Endodermal cell (in vitro differentiated cells): ENCODE measurements at regions not wholly inside any gene's neighbourhood (a gene's known extent, or its start where the extent isn't known, plus 50 kb on each side); places are given as distances from the start of the nearest gene placed in this dataset.

Experiments
- DNase-seq: peaks from one replicate; pipeline ENCODE4 v3.0.0-alpha.2; 2017
- H3K27ac ChIP-seq: 2 replicates; pipeline ENCODE4 v1.5.1; 2013; ENCODE audit warnings: mild to moderate bottlenecking, low read depth, low read length, moderate library complexity
- H3K27me3 ChIP-seq: 2 replicates; pipeline ENCODE4 v1.6.1; 2013; ENCODE audit warnings: mild to moderate bottlenecking, low read length, moderate library complexity; ENCODE audit not compliant: insufficient read depth, control insufficient read depth, poor library complexity, severe bottlenecking
- H3K36me3 ChIP-seq: 2 replicates; pipeline ENCODE4 v1.7.0; 2013; ENCODE audit warnings: mild to moderate bottlenecking, low read length, moderate library complexity; ENCODE audit not compliant: control insufficient read depth, insufficient read depth
- H3K4me1 ChIP-seq: one replicate; pipeline ENCODE4 v1.7.0; 2013; ENCODE audit warnings: low read length; ENCODE audit not compliant: control insufficient read depth, insufficient read depth
- H3K4me3 ChIP-seq: 2 replicates; pipeline ENCODE4 v1.5.1; 2013; ENCODE audit warnings: mild to moderate bottlenecking, low read length, moderate library complexity
- H3K9ac ChIP-seq: 2 replicates; pipeline ENCODE4 v1.6.1; 2013; ENCODE audit warnings: mild to moderate bottlenecking, low read length, moderate library complexity; ENCODE audit not compliant: poor library complexity, severe bottlenecking; ENCODE audit errors: extremely low read depth
- H3K9me3 ChIP-seq: 2 replicates; pipeline ENCODE4 v1.6.1; 2013; ENCODE audit warnings: mild to moderate bottlenecking, low read length, moderate library complexity; ENCODE audit not compliant: control insufficient read depth
- H3K27ac Mint-ChIP-seq: 2 replicates; pipeline ENCODE4 v1.8.0; 2020; ENCODE audit warnings: mixed read lengths
- H3K27me3 Mint-ChIP-seq: 2 replicates; pipeline ENCODE4 v1.8.0; 2021; ENCODE audit warnings: mild to moderate bottlenecking, mixed read lengths; ENCODE audit not compliant: insufficient read depth
- H3K36me3 Mint-ChIP-seq: 2 replicates; pipeline ENCODE4 v1.8.0; 2020; ENCODE audit warnings: low read depth, mixed read lengths
- H3K4me1 Mint-ChIP-seq: 2 replicates; pipeline ENCODE4 v1.8.0; 2020; ENCODE audit warnings: mixed read lengths
- H3K4me3 Mint-ChIP-seq: 2 replicates; pipeline ENCODE4 v1.8.0; 2020; ENCODE audit warnings: mild to moderate bottlenecking, moderate library complexity, mixed read lengths
- H3K9me3 Mint-ChIP-seq: 2 replicates; pipeline ENCODE4 v1.8.0; 2020; ENCODE audit warnings: mild to moderate bottlenecking, mixed read lengths
- CTCF ChIP-seq: fragments of 200-600 bp; sonication (generic); conservative IDR thresholded peaks from 2 replicates; pipeline ENCODE4 v1.5.0; 2021; ENCODE audit warnings: antibody characterized with exemption, mild to moderate bottlenecking
- WGBS, 2 experiments: methylation state at CpG; one replicate each; pipeline versions ENCODE4 v1.1.5 to v1.1.7; 2013; ENCODE audit warnings: missing lambda C conversion rate in 2 of 2, mixed read lengths in 1 of 2; ENCODE audit not compliant: insufficient coverage in 1 of 2, insufficient read length in 1 of 2; 5-methylcytosine and 5-hydroxymethylcytosine counted together

GRCh38 chr20:10917826-10918225 is 244.0 kb upstream of the JAG1 start:
- Histone ChIP-seq H3K27ac (no peak overlapping the region), H3K4me1 (no peaks in the 10 kb centered on the region), H3K9ac (no peak overlapping the region), H3K27me3 (no peaks in the 10 kb centered on the region), H3K4me3 (no peak overlapping the region), H3K36me3 (no peaks in the 10 kb centered on the region), H3K9me3 (no peaks in the 10 kb centered on the region)
- Mint-ChIP-seq H3K36me3 (no peaks in the 10 kb centered on the region), H3K4me1 (no peaks in the 10 kb centered on the region), H3K27ac (no peak overlapping the region), H3K27me3 (no peaks in the 10 kb centered on the region), H3K4me3 (no peak overlapping the region), H3K9me3 (peaks cover 6% of the 10 kb centered on the region)
- no peak for TF ChIP-seq CTCF
- DNase-seq: no peak
- WGBS, 2 experiments: 95 to 97% methylated on average over 3 to 5 of the region's 5 CpGs

DNA sequence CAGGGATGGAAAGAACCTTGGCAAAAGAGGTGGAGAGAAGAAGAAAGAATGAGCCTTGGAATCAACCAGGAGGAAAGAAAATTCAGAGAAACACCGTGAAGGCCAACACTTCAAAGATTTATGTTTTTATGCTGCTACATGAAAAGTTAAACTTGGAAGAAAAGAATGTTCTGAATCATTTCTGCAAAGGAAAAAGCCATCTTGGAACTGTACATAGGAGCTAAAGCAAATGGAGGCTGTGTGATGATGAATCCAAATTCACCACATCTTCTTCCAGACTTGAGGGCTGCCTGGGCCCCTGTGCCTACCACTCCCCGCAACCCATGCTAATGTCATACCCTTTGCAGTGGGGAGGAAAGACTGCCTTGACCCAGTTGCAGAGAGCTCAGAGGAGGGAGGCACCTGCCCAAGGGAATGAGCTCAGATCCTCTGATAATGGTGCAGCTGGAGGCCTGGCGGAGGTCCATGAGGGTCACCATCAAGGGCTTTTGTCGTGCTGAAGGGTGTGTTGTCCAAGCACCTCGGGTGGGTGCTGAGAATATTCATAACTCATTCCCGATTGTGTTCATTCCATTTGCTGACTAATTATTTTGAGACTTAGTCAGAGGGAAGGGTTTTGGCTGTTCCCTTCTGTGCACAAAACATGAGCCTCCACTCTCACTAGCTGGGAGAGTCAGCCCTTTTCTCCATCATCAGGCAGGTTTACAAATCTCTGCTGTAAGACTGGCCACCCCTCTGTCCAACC is 245.8 kb upstream of the JAG1 start:
- Histone ChIP-seq H3K9ac (no peak overlapping the region), H3K9me3 (no peaks in the 10 kb centered on the region), H3K27ac (no peak overlapping the region), H3K27me3 (no peaks in the 10 kb centered on the region), H3K4me3 (no peak overlapping the region), H3K36me3 (no peaks in the 10 kb centered on the region), H3K4me1 (no peaks in the 10 kb centered on the region)
- no peak for DNase-seq
- WGBS, 2 experiments: 88 to 91% methylated on average over 5 to 6 of the region's 6 CpGs
- no peak overlapping the region for H3K27ac Mint-ChIP-seq
- H3K27me3 Mint-ChIP-seq: no peaks in the 10 kb centered on the region
- H3K9me3 Mint-ChIP-seq: peaks cover 6% of the 10 kb centered on the region
- no peak overlapping the region for H3K4me3 Mint-ChIP-seq
- H3K4me1 Mint-ChIP-seq: no peaks in the 10 kb centered on the region
- no peak for TF ChIP-seq CTCF
- H3K36me3 Mint-ChIP-seq: no peaks in the 10 kb centered on the region

GRCh38 chr20:10920396-10920795 is 246.6 kb upstream of the JAG1 start:
- H3K9ac ChIP-seq: no peak overlapping the region
- Mint-ChIP-seq H3K36me3 (no peaks in the 10 kb centered on the region), H3K9me3 (peaks cover 6% of the 10 kb centered on the region), H3K4me1 (no peaks in the 10 kb centered on the region), H3K27ac (no peak overlapping the region), H3K4me3 (no peak overlapping the region), H3K27me3 (no peaks in the 10 kb centered on the region)
- H3K4me3 ChIP-seq: no peak overlapping the region
- H3K36me3 ChIP-seq: no peaks in the 10 kb centered on the region
- no peaks in the 10 kb centered on the region for H3K9me3 ChIP-seq
- H3K27ac ChIP-seq: no peak overlapping the region
- WGBS, 2 experiments: 72 to 86% methylated on average over 2 of the region's 2 CpGs
- DNase-seq: no peak
- TF ChIP-seq CTCF: no peak
- no peaks in the 10 kb centered on the region for H3K27me3 ChIP-seq
- no peaks in the 10 kb centered on the region for H3K4me1 ChIP-seq
